Mucosa of descending colon (tissue), 3 donors: ENCODE measurements at regions not wholly inside any gene's neighbourhood (a gene's known extent, or its start where the extent isn't known, plus 50 kb on each side); places are given as distances from the start of the nearest gene placed in this dataset.
"Not testable (repeated sequence)": the region's sequence is repeated elsewhere in the genome, so short reads cannot be mapped to it uniquely, and the experiment has no call there.

Experiments
- ATAC-seq: fragments of 200-7000 bp; cut with Tn5 transposase; one replicate; pipeline ENCODE4 v1.9.1; 2020; ENCODE audit warnings: mild to moderate bottlenecking, moderate library complexity
- DNase-seq, 3 donors: peaks; one replicate each; pipeline ENCODE4 v3.0.0-alpha.2; 2020
- H3K36me3 ChIP-seq: fragments of 200-600 bp; one replicate; pipeline ENCODE4 v1.8.0; 2021; ENCODE audit warnings: low read depth, mild to moderate bottlenecking
- H3K4me1 ChIP-seq: fragments of 200-600 bp; one replicate; pipeline ENCODE4 v1.8.0; 2021; ENCODE audit warnings: low read depth, mild to moderate bottlenecking
- H3K4me3 ChIP-seq: fragments of 200-600 bp; one replicate; pipeline ENCODE4 v1.8.0; 2021; ENCODE audit warnings: mild to moderate bottlenecking
- H3K9me3 ChIP-seq: fragments of 200-600 bp; one replicate; pipeline ENCODE4 v1.8.0; 2021; ENCODE audit warnings: mild to moderate bottlenecking
- intact Hi-C, 2 donors: fragments of 100-400 bp; cut with DNase I in 1 of 2; cut with micrococcal nuclease in 1 of 2; formaldehyde crosslinking; loops; one replicate each; pipeline versions ENCODE4 v1.11.0 to v1.11.1; 2022; cut with DNase I, micrococcal nuclease
- TF ChIP-seq, protein P1 (sequence below): fragments of 200-600 bp; IDR thresholded peaks from one replicate; pipeline ENCODE4 v1.8.0; 2022; ENCODE audit warnings: antibody characterized with exemption, mild to moderate bottlenecking
- donor health status: DM: no; HTN: no; CAD: no; lungs with moderate emphysema.
- donor health status: DM: no; HTN: no; CAD: no.
- donor health status: DM: no; HTN: yes; CAD: no.

DNA sequence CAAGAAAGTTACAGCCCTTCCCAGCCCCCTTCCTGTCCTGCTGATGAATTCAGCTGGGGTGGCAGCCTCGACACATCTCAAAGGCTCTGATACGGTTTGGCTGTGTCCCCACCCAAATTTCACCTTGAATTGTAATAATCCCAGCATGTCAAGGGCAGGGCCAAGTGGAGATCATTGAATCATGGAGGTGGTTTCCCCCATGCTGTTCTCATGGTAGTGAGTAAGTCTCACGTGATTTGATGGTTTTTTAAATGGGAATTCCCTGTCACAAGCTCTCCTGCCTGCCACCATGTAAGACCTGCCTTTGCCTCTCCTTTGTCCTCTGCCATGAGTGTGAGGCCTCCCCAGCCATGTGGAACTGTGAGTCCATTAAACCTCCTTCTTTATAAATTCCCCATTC is 163.2 kb upstream of the FOXF1 start:
- DNase-seq (no peak), ATAC-seq (no peak)
- Histone ChIP-seq H3K9me3 (no peaks in the 10 kb centered on the region), H3K36me3 (no peaks in the 10 kb centered on the region), H3K4me1 (no peaks in the 10 kb centered on the region), H3K4me3 (no peak overlapping the region)
- intact Hi-C loops, result no loop called here
- TF ChIP-seq, protein P1, sequence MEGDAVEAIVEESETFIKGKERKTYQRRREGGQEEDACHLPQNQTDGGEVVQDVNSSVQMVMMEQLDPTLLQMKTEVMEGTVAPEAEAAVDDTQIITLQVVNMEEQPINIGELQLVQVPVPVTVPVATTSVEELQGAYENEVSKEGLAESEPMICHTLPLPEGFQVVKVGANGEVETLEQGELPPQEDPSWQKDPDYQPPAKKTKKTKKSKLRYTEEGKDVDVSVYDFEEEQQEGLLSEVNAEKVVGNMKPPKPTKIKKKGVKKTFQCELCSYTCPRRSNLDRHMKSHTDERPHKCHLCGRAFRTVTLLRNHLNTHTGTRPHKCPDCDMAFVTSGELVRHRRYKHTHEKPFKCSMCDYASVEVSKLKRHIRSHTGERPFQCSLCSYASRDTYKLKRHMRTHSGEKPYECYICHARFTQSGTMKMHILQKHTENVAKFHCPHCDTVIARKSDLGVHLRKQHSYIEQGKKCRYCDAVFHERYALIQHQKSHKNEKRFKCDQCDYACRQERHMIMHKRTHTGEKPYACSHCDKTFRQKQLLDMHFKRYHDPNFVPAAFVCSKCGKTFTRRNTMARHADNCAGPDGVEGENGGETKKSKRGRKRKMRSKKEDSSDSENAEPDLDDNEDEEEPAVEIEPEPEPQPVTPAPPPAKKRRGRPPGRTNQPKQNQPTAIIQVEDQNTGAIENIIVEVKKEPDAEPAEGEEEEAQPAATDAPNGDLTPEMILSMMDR, result no peak

DNA sequence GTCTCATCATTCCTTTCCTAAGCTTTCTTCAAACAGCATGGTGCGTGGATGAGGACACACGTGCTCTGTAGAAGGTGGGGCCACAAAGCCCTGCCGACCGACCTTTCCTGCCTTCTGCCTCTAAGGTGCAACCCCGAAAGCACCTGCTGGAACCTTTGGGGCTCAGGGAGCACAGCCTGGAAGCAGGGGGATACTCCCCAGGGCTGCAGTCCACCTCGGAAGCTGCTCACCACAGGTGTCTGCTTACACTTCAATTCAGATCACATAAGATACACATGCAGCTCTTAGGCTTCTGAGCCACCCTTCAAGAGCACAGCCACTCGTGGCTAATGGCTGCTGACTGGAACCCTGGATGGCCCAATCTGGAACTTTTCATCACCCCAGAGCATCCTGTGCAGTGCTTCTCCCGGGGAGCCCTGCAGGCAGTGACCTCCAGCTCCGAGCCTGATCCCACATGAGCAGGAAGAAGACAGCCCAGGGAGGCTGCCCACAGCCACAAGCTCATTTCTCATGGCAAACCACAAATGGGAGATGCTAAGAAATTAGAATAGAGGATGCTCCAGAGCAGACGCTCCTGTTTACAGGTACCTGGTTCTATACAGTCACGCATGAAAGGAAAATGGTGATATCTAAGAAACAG is 162.3 kb upstream of the FOXF1 start:
- intact Hi-C loops, result no loop called here
- no peak for DNase-seq
- ATAC-seq, result no peak
- no peak overlapping the region for H3K4me3 ChIP-seq
- H3K36me3 ChIP-seq, result no peaks in the 10 kb centered on the region
- H3K4me1 ChIP-seq, result no peaks in the 10 kb centered on the region
- TF ChIP-seq, protein P1, result no peak
- H3K9me3 ChIP-seq, result no peaks in the 10 kb centered on the region

DNA sequence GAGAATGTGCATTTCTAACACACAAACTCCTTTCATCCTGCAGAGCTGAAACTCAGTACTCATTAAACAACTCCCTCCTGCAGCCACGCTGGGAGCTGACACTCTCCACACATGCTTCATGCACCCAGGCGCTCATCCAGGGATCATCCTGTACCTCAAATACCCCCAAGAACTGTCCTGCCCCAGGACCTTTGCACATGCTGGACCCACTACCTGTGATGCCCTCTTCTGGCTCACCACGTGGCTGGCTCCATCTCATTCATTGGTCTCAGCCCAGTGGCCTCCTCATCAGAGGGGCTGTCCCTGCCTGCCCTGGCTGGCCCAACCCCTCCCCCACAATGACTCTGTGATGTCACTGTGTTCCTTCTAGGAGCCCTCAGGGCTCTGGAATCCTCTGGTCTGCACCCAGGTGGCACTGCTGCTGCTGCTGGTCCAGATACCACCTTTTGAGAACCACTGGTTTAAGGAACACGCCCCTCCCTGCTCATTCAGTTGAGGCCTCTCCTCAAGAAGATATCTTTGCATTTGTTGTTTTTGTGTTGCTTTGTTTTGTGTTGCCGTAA is 160.9 kb upstream of the FOXF1 start:
- no peaks in the 10 kb centered on the region for H3K9me3 ChIP-seq
- intact Hi-C loops, result no loop called here
- DNase-seq, result no peak
- no peak for ATAC-seq
- no peaks in the 10 kb centered on the region for H3K4me1 ChIP-seq
- H3K36me3 ChIP-seq, result no peaks in the 10 kb centered on the region
- TF ChIP-seq, protein P1, result no peak
- no peak overlapping the region for H3K4me3 ChIP-seq

DNA sequence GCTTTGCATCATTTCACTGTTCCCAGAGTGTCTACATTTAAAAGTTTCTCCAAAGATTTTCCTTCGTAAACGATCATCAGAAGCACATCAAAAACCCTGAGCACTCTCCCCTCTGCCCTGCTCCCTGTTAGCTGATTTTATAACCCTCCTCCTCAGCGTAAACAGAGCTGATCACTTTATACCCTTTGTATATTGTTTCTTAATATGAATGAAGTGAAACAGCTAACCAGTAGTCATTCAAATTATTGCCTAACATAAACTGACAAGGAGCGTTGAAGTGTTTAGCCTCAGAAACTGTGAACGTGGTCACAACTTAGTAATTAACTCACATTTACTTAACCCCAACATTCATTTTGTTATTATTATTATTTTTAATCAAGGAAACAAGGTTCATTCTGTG is 160.0 kb upstream of the FOXF1 start:
- intact Hi-C loops, result no loop called here
- TF ChIP-seq, protein P1, result no peak
- no peak overlapping the region for H3K4me3 ChIP-seq

DNA sequence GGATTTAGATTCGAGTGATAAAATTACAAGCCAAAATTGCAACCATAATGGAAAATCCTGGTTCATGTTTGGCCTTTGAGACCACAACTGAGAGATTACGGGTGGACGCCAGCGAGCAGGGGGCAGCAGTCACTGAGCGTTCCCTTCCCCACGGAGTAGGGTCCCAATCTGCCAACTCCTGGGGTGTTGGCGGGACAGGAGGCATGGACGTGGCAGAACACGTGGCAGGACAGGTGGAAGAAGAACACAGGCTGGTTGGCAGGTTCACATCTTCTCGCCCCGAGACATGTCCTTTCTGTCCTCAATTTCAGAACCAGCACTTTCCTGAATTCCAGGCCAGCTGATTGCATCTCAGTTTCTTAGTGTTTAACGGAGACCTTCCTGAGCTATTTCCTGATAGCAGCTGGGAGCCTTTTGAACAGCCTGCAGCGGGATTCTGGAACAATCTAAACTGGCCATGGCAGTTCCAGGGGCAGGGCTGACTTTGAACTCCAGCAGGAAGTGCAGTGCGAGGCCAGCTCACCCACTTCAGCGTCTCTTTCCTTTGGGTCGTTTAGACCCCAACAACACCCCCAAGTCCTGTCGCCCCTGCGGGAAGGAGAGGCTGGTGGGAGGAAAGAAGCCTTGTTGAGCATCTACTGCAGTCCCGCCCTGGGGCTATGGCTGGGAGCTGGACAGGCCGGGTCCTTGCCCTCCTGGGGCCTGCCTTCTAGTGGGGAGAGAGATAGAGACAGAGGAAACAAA is 159.1 kb upstream of the FOXF1 start:
- no peaks in the 10 kb centered on the region for H3K9me3 ChIP-seq
- TF ChIP-seq, protein P1, result no peak
- DNase-seq (no peak), ATAC-seq (no peak)
- no peaks in the 10 kb centered on the region for H3K4me1 ChIP-seq
- intact Hi-C loops, result no loop called here
- H3K4me3 ChIP-seq, result no peak overlapping the region
- H3K36me3 ChIP-seq, result no peaks in the 10 kb centered on the region

More for the DNA sequence above, 160.0 kb upstream of the FOXF1 start:
- ATAC-seq (no peak), DNase-seq (no peak)
- no peaks in the 10 kb centered on the region for H3K9me3 ChIP-seq
- H3K36me3 ChIP-seq, result no peaks in the 10 kb centered on the region
- H3K4me1 ChIP-seq, result no peaks in the 10 kb centered on the region

DNA sequence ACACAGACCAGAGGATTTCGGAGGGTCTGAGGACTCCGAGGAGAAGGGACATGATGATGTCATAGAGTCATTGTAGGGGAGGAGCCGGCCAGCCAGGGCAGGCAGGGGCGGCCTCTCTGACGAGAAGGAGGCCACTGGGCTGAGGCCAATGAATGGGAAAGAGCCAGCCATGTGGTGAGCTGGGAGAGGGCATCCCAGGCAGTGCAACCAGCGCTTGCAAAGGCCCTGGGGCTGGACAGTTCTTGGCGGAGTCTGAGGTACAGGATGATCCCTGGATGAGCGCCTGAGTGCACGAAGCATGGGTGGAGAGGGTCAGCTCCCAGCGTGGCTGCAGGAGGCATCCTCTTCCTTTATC is 158.6 kb upstream of the FOXF1 start:
- H3K4me3 ChIP-seq, DNase-seq, intact Hi-C loops, H3K36me3 ChIP-seq, H3K9me3 ChIP-seq, ATAC-seq, H3K4me1 ChIP-seq: not testable (repeated sequence)
